Hepatocyte (in vitro differentiated cells): ENCODE measurements at regions not wholly inside any gene's neighbourhood (a gene's known extent, or its start where the extent isn't known, plus 50 kb on each side); places are given as distances from the start of the nearest gene placed in this dataset.

Experiments
- CTCF ChIP-seq: fragments of 200-600 bp; sonication (generic); IDR thresholded peaks from 2 replicates; pipeline ENCODE4 v1.5.1; 2016; ENCODE audit warnings: antibody characterized with exemption, mild to moderate bottlenecking; ENCODE audit not compliant: poor library complexity
- EZH2 ChIP-seq: fragments of 200-600 bp; sonication (generic); IDR thresholded peaks from 2 replicates; pipeline ENCODE4 v1.6.1; 2016; ENCODE audit warnings: antibody characterized with exemption, mild to moderate bottlenecking, borderline replicate concordance
- EZH2phosphoT487 ChIP-seq: fragments of 200-600 bp; sonication (generic); IDR thresholded peaks from one replicate; pipeline ENCODE4 v1.6.1; 2018; ENCODE audit warnings: antibody characterized with exemption, mild to moderate bottlenecking, low read depth, moderate library complexity; ENCODE audit not compliant: unreplicated experiment, severe bottlenecking

GRCh38 chr5:71934322-71934721 lies 173.0 kb upstream of the MAP1B start:
- no peak for TF ChIP-seq CTCF
- no peak for TF ChIP-seq EZH2phosphoT487
- no peak for TF ChIP-seq EZH2
